ENCODE measurements at regions not wholly inside any gene's neighbourhood (a gene's known extent, or its start where the extent isn't known, plus 50 kb on each side); places are given as distances from the start of the nearest gene placed in this dataset.

GRCh38 chr14:105817971-105818711 lies 291.8 kb downstream of the TMEM121 start:
- peaks cover 0 to 4% (median 0%) of the 10 kb centered on the region in 4 donors for H3K9me3 ChIP-seq (ENCODE audit: control insufficient read depth in 4 of 4, insufficient read depth in 3 of 4, low read length in 3 of 4)
- H3K27ac ChIP-seq (ENCODE audit: low read depth in 1 of 2, low read length in 1 of 2): no peak overlapping the region
- no peak overlapping the region for H3K4me3 ChIP-seq
- no peak overlapping the region for H3K9ac ChIP-seq (ENCODE audit: insufficient read depth in 1 of 2, low read length in 2 of 2)
- no peak for TF ChIP-seq CTCF (IDR thresholded peaks at IDR 0.05; ENCODE audit: control extremely low read depth, extremely low read depth)
- no peak for ATAC-seq (ENCODE audit: insufficient read depth, low FRiP score)
- WGBS, 2 donors: 45 to 63% methylated on average over 21 of the region's 21 CpGs
- H3K4me1 ChIP-seq (ENCODE audit: control insufficient read depth in 5 of 5, insufficient read depth in 5 of 5, low read length in 5 of 5): no peaks in the 10 kb centered on the region
- H3K36me3 ChIP-seq (ENCODE audit: control insufficient read depth in 4 of 4, insufficient read depth in 4 of 4, low read length in 4 of 4): no peaks in the 10 kb centered on the region
- DNase-seq: no peak
- H3K27me3 ChIP-seq (ENCODE audit: control insufficient read depth in 3 of 3, insufficient read depth in 3 of 3, low read length in 2 of 3): no peaks in the 10 kb centered on the region

- no peaks in the 10 kb centered on the region for H3K27me3 ChIP-seq (ENCODE audit: control insufficient read depth in 3 of 3, insufficient read depth in 3 of 3, low read length in 2 of 3)
- no peaks in the 10 kb centered on the region for H3K36me3 ChIP-seq (ENCODE audit: control insufficient read depth in 4 of 4, insufficient read depth in 4 of 4, low read length in 4 of 4)
- ATAC-seq (ENCODE audit: insufficient read depth, low FRiP score) (no peak), DNase-seq (no peak)
- no peak overlapping the region for H3K4me3 ChIP-seq
- H3K27ac ChIP-seq (ENCODE audit: low read depth in 1 of 2, low read length in 1 of 2): no peak overlapping the region
- WGBS, 2 donors: 83 to 84% methylated on average over 11 of the region's 11 CpGs
- peaks cover 0 to 4% (median 0%) of the 10 kb centered on the region in 4 donors for H3K9me3 ChIP-seq (ENCODE audit: control insufficient read depth in 4 of 4, insufficient read depth in 3 of 4, low read length in 3 of 4)
- no peak for TF ChIP-seq CTCF (IDR thresholded peaks at IDR 0.05; ENCODE audit: control extremely low read depth, extremely low read depth)
- no peaks in the 10 kb centered on the region for H3K4me1 ChIP-seq (ENCODE audit: control insufficient read depth in 5 of 5, insufficient read depth in 5 of 5, low read length in 5 of 5)
- H3K9ac ChIP-seq (ENCODE audit: insufficient read depth in 1 of 2, low read length in 2 of 2): no peak overlapping the region
These were observed 292.3 kb downstream of the TMEM121 start for GRCh38 chr14:105818712-105819005.

GRCh38 chr14:105830171-105830570 lies 303.8 kb downstream of the TMEM121 start:
- Histone ChIP-seq H3K27ac (ENCODE audit: low read depth in 1 of 2, low read length in 1 of 2) (no peak overlapping the region), H3K9ac (ENCODE audit: insufficient read depth in 1 of 2, low read length in 2 of 2) (no peak overlapping the region), H3K9me3 (ENCODE audit: control insufficient read depth in 4 of 4, insufficient read depth in 3 of 4, low read length in 3 of 4) (peaks cover 0 to 14% (median 1%) of the 10 kb centered on the region in 4 donors), H3K4me1 (ENCODE audit: control insufficient read depth in 5 of 5, insufficient read depth in 5 of 5, low read length in 5 of 5) (no peaks in the 10 kb centered on the region), H3K27me3 (ENCODE audit: control insufficient read depth in 3 of 3, insufficient read depth in 3 of 3, low read length in 2 of 3) (no peaks in the 10 kb centered on the region), H3K4me3 (no peak overlapping the region), H3K36me3 (ENCODE audit: control insufficient read depth in 4 of 4, insufficient read depth in 4 of 4, low read length in 4 of 4) (no peaks in the 10 kb centered on the region)
- DNase-seq: no peak
- 79% methylated on average over 6 of the region's 6 CpGs for WGBS, 2 donors
- no peak for TF ChIP-seq CTCF (IDR thresholded peaks at IDR 0.05; ENCODE audit: control extremely low read depth, extremely low read depth)
- no peak for ATAC-seq (ENCODE audit: insufficient read depth, low FRiP score)

- no peak overlapping the region for H3K9ac ChIP-seq (ENCODE audit: insufficient read depth in 1 of 2, low read length in 2 of 2)
- 92 to 95% methylated on average over 11 of the region's 11 CpGs for WGBS, 2 donors
- no peak for TF ChIP-seq CTCF (IDR thresholded peaks at IDR 0.05; ENCODE audit: control extremely low read depth, extremely low read depth)
- H3K36me3 ChIP-seq (ENCODE audit: control insufficient read depth in 4 of 4, insufficient read depth in 4 of 4, low read length in 4 of 4): no peaks in the 10 kb centered on the region
- no peak for ATAC-seq (ENCODE audit: insufficient read depth, low FRiP score)
- H3K4me3 ChIP-seq: no peak overlapping the region
- H3K27me3 ChIP-seq (ENCODE audit: control insufficient read depth in 3 of 3, insufficient read depth in 3 of 3, low read length in 2 of 3): no peaks in the 10 kb centered on the region
- peaks cover 0 to 13% (median 3%) of the 10 kb centered on the region in 4 donors for H3K9me3 ChIP-seq (ENCODE audit: control insufficient read depth in 4 of 4, insufficient read depth in 3 of 4, low read length in 3 of 4)
- H3K4me1 ChIP-seq (ENCODE audit: control insufficient read depth in 5 of 5, insufficient read depth in 5 of 5, low read length in 5 of 5): no peaks in the 10 kb centered on the region
- no peak overlapping the region for H3K27ac ChIP-seq (ENCODE audit: low read depth in 1 of 2, low read length in 1 of 2)
- DNase-seq: no peak
These were observed 309.8 kb downstream of the TMEM121 start for GRCh38 chr14:105836160-105836559.
